ENCODE measurements at regions not wholly inside any gene's neighbourhood (a gene's known extent, or its start where the extent isn't known, plus 50 kb on each side); places are given as distances from the start of the nearest gene placed in this dataset.
"Not testable (repeated sequence)": the region's sequence is repeated elsewhere in the genome, so short reads cannot be mapped to it uniquely, and the experiment has no call there.

GRCh38 chrY:14356154-14356553, 168.2 kb upstream of the NLGN4Y start:
- DNase-seq = no peak

- no peak for DNase-seq
These were observed 163.4 kb upstream of the NLGN4Y start for GRCh38 chrY:14360748-14361500.

GRCh38 chrY:14373608-14374007, 150.7 kb upstream of the NLGN4Y start:
- no peak for DNase-seq

- no peak for DNase-seq
These were observed 146.1 kb upstream of the NLGN4Y start for GRCh38 chrY:14378217-14378616.

- not testable (repeated sequence) for DNase-seq
These were observed 113.7 kb upstream of the NLGN4Y start for GRCh38 chrY:14410549-14411030.

GRCh38 chrY:14411334-14411733, 113.0 kb upstream of the NLGN4Y start:
- DNase-seq = no peak

GRCh38 chrY:14436546-14436945, 87.8 kb upstream of the NLGN4Y start:
- no peak for DNase-seq

GRCh38 chrY:14437626-14438025, 86.7 kb upstream of the NLGN4Y start:
- DNase-seq = no peak

GRCh38 chrY:14438395-14438794, 85.9 kb upstream of the NLGN4Y start:
- DNase-seq = no peak

GRCh38 chrY:14444550-14444949, 79.8 kb upstream of the NLGN4Y start:
- DNase-seq = peak; percentile 0

GRCh38 chrY:14468151-14468683, 56.1 kb upstream of the NLGN4Y start:
- no peak for DNase-seq

GRCh38 chrY:14472421-14472820, 51.9 kb upstream of the NLGN4Y start:
- DNase-seq = no peak

- DNase-seq = no peak
These were observed 51.0 kb upstream of the NLGN4Y start for GRCh38 chrY:14473320-14473719.
